ENCODE measurements at regions not wholly inside any gene's neighbourhood (a gene's known extent, or its start where the extent isn't known, plus 50 kb on each side); places are given as distances from the start of the nearest gene placed in this dataset.
"Not testable (repeated sequence)": the region's sequence is repeated elsewhere in the genome, so short reads cannot be mapped to it uniquely, and the experiment has no call there.

GRCh38 chr18:38790786-38791185 is 1225.2 kb upstream of the CELF4 start:
- no peak for DNase-seq (ENCODE audit: low read depth)

GRCh38 chr18:38790303-38790702 is 1224.7 kb upstream of the CELF4 start:
- DNase-seq (ENCODE audit: low read depth), result no peak

- no peak for DNase-seq (ENCODE audit: low read depth)
Measured at GRCh38 chr18:38789141-38789540, 1223.5 kb upstream of the CELF4 start.

GRCh38 chr18:38786906-38787305 is 1221.3 kb upstream of the CELF4 start:
- no peak for DNase-seq (ENCODE audit: low read depth)

GRCh38 chr18:38771620-38772019 is 1206.0 kb upstream of the CELF4 start:
- not testable (repeated sequence) for DNase-seq (ENCODE audit: low read depth)

- no peak for DNase-seq (ENCODE audit: low read depth)
Measured at GRCh38 chr18:38768504-38768903, 1202.9 kb upstream of the CELF4 start.

- no peak for DNase-seq (ENCODE audit: low read depth)
Measured at GRCh38 chr18:38759457-38759856, 1193.9 kb upstream of the CELF4 start.

GRCh38 chr18:38756436-38756835 is 1190.8 kb upstream of the CELF4 start:
- no peak for DNase-seq (ENCODE audit: low read depth)

GRCh38 chr18:38752430-38752829 is 1186.8 kb upstream of the CELF4 start:
- no peak for DNase-seq (ENCODE audit: low read depth)

GRCh38 chr18:38751898-38752297 is 1186.3 kb upstream of the CELF4 start:
- no peak for DNase-seq (ENCODE audit: low read depth)

GRCh38 chr18:38751211-38751610 is 1185.6 kb upstream of the CELF4 start:
- no peak for DNase-seq (ENCODE audit: low read depth)

- no peak for DNase-seq (ENCODE audit: low read depth)
Measured at GRCh38 chr18:38750751-38751150, 1185.2 kb upstream of the CELF4 start.

GRCh38 chr18:38747153-38747552 is 1181.6 kb upstream of the CELF4 start:
- DNase-seq (ENCODE audit: low read depth), result no peak

- DNase-seq (ENCODE audit: low read depth), result not testable (repeated sequence)
Measured at GRCh38 chr18:38720181-38720580, 1154.6 kb upstream of the CELF4 start.

- no peak for DNase-seq (ENCODE audit: low read depth)
Measured at GRCh38 chr18:38718365-38718901, 1152.8 kb upstream of the CELF4 start.

- DNase-seq (ENCODE audit: low read depth), result no peak
Measured at GRCh38 chr18:38709122-38709521, 1143.5 kb upstream of the CELF4 start.

GRCh38 chr18:38706373-38706772 is 1140.8 kb upstream of the CELF4 start:
- no peak for DNase-seq (ENCODE audit: low read depth)

- DNase-seq (ENCODE audit: low read depth), result no peak
Measured at GRCh38 chr18:38698088-38698487, 1132.5 kb upstream of the CELF4 start.

- DNase-seq (ENCODE audit: low read depth), result no peak
Measured at GRCh38 chr18:38695559-38696280, 1130.1 kb upstream of the CELF4 start.

- DNase-seq (ENCODE audit: low read depth), result no peak
Measured at GRCh38 chr18:38693104-38693503, 1127.5 kb upstream of the CELF4 start.

GRCh38 chr18:38690626-38691025 is 1125.0 kb upstream of the CELF4 start:
- no peak for DNase-seq (ENCODE audit: low read depth)

GRCh38 chr18:38688416-38688815 is 1122.8 kb upstream of the CELF4 start:
- DNase-seq (ENCODE audit: low read depth), result no peak

GRCh38 chr18:38670486-38670885 is 1104.9 kb upstream of the CELF4 start:
- no peak for DNase-seq (ENCODE audit: low read depth)

GRCh38 chr18:38664929-38665328 is 1099.3 kb upstream of the CELF4 start:
- DNase-seq (ENCODE audit: low read depth), result no peak
